ENCODE measurements at regions not wholly inside any gene's neighbourhood (a gene's known extent, or its start where the extent isn't known, plus 50 kb on each side); places are given as distances from the start of the nearest gene placed in this dataset.

DNA sequence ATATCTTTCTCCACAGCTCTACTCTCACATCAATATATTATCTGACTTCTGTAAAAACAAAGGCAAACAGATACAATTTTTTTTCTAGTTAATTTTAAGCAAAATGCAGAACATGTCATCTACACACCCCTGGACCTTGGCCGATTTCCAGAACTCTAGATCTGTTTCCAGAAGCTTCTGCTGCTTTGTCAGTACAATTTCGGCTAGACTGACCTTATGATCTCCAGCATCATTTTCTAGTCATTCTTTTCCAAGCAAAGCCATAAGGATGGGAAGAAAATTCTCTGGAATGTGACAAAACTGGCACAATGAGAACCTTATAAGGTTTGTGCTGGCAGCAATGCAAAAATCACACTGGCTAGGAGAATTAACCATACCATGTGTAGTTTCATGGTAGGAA is 132.8 kb upstream of the MPDZ start:
- DNase-seq = no peak
- Histone ChIP-seq H3K4me2 (ENCODE audit: insufficient read depth, insufficient read length, low read length) (no peak overlapping the region), H2BK20ac (ENCODE audit: low read depth, low read length, poor library complexity, severe bottlenecking) (no peak overlapping the region), H4K91ac (ENCODE audit: insufficient read length, low read depth, low read length) (no peak overlapping the region), H3K23me2 (ENCODE audit: insufficient read length, low read depth, low read length, poor library complexity, severe bottlenecking) (no peaks in the 10 kb centered on the region), H3K9ac (ENCODE audit: extremely low read depth, insufficient read length, low read length) (no peak overlapping the region), H2AK5ac (ENCODE audit: insufficient read length, low read length) (no peak overlapping the region), H3K27ac (ENCODE audit: insufficient read length, low read depth, low read length) (no peak overlapping the region), H3K23ac (ENCODE audit: insufficient read length, low read depth, low read length) (no peak overlapping the region), H2BK120ac (ENCODE audit: low read depth, low read length, poor library complexity, severe bottlenecking) (no peak overlapping the region), H3K4me1 (ENCODE audit: insufficient read depth, low read length) (no peaks in the 10 kb centered on the region), H4K8ac (replicated peaks; ENCODE audit: insufficient read length, low read depth, low read length) (no peak overlapping the region), H3K9me3 (ENCODE audit: control insufficient read depth, low read depth, low read length) (no peaks in the 10 kb centered on the region), H3K56ac (ENCODE audit: insufficient read length, low read depth, low read length) (no peak overlapping the region), H4K5ac (ENCODE audit: insufficient read length, low read depth, low read length) (no peak overlapping the region), H3K18ac (ENCODE audit: insufficient read length, low read depth, low read length) (no peak overlapping the region), H3T11ph (ENCODE audit: low read length) (no peak overlapping the region), H2BK5ac (ENCODE audit: insufficient read length, low read length) (no peak overlapping the region), H2AFZ (ENCODE audit: low read length) (no peak overlapping the region), H3K79me1 (ENCODE audit: insufficient read depth, low read depth, low read length, poor library complexity, severe bottlenecking) (no peaks in the 10 kb centered on the region), H2BK15ac (ENCODE audit: low read depth, low read length) (no peak overlapping the region), H3K27me3 (ENCODE audit: insufficient read depth, low read length) (no peaks in the 10 kb centered on the region), H4K20me1 (ENCODE audit: control insufficient read depth, insufficient read depth, insufficient read length) (no peaks in the 10 kb centered on the region), H3K14ac (ENCODE audit: insufficient read depth, low read length) (no peak overlapping the region), H3K79me2 (ENCODE audit: insufficient read depth, low read length) (no peaks in the 10 kb centered on the region), H2BK12ac (ENCODE audit: insufficient read length, low read depth, low read length) (no peak overlapping the region), H3K4ac (ENCODE audit: low read depth, low read length) (no peak overlapping the region)
- H3K4me3 Mint-ChIP-seq = no peak overlapping the region
- no peaks in the 10 kb centered on the region for H3K9me3 Mint-ChIP-seq
- H3K27ac Mint-ChIP-seq = no peak overlapping the region
- no peaks in the 10 kb centered on the region for H3K4me1 Mint-ChIP-seq
- WGBS (ENCODE audit: extremely low coverage, insufficient read length, low lambda C conversion rate) = no CpG with 5 or more reads among the region's 2 CpGs
- H3K36me3 Mint-ChIP-seq (ENCODE audit: insufficient read depth in 1 of 3, low read depth in 3 of 3) = no peaks in the 10 kb centered on the region; a peak in 1 of 7 replicates
- TF ChIP-seq, protein P1, sequence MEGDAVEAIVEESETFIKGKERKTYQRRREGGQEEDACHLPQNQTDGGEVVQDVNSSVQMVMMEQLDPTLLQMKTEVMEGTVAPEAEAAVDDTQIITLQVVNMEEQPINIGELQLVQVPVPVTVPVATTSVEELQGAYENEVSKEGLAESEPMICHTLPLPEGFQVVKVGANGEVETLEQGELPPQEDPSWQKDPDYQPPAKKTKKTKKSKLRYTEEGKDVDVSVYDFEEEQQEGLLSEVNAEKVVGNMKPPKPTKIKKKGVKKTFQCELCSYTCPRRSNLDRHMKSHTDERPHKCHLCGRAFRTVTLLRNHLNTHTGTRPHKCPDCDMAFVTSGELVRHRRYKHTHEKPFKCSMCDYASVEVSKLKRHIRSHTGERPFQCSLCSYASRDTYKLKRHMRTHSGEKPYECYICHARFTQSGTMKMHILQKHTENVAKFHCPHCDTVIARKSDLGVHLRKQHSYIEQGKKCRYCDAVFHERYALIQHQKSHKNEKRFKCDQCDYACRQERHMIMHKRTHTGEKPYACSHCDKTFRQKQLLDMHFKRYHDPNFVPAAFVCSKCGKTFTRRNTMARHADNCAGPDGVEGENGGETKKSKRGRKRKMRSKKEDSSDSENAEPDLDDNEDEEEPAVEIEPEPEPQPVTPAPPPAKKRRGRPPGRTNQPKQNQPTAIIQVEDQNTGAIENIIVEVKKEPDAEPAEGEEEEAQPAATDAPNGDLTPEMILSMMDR (conservative IDR thresholded peaks at IDR 0.05) = no peak
- no peaks in the 10 kb centered on the region for H3K27me3 Mint-ChIP-seq (ENCODE audit: low read depth)
